WTC11 (cell line): ENCODE measurements at regions not wholly inside any gene's neighbourhood (a gene's known extent, or its start where the extent isn't known, plus 50 kb on each side); places are given as distances from the start of the nearest gene placed in this dataset.

Experiments
- ATF3 ChIP-seq: sonication (generic); formaldehyde crosslinking; conservative IDR thresholded peaks from 2 replicates; pipeline ENCODE4 v1.8.1; 2022; ENCODE audit warnings: mild to moderate bottlenecking, missing genetic modification reagents
- E2F5 ChIP-seq: sonication (generic); formaldehyde crosslinking; IDR thresholded peaks from 2 replicates; pipeline ENCODE4 v1.8.1; 2022; ENCODE audit warnings: mild to moderate bottlenecking, moderate library complexity, missing genetic modification reagents
- FOXJ3 ChIP-seq: sonication (generic); formaldehyde crosslinking; IDR thresholded peaks from 2 replicates; pipeline ENCODE4 v1.9.0; 2021; ENCODE audit warnings: missing genetic modification reagents, mild to moderate bottlenecking, borderline replicate concordance
- HMGA2 ChIP-seq: fragments of 250-450 bp; sonication (Bioruptor Pico); IDR thresholded peaks from 2 replicates; pipeline ENCODE4 v1.4.0; 2021; ENCODE audit warnings: mild to moderate bottlenecking, moderate library complexity
- SMAD3 ChIP-seq: sonication (generic); formaldehyde crosslinking; IDR thresholded peaks from 2 replicates; pipeline ENCODE4 v1.8.0; 2022; ENCODE audit warnings: missing genetic modification reagents, mild to moderate bottlenecking, borderline replicate concordance
- SP1 ChIP-seq: sonication (generic); formaldehyde crosslinking; conservative IDR thresholded peaks from 2 replicates; pipeline ENCODE4 v1.8.1; 2022; ENCODE audit warnings: missing genetic modification reagents
- TEAD4 ChIP-seq: sonication (generic); formaldehyde crosslinking; IDR thresholded peaks from 2 replicates; pipeline ENCODE4 v1.8.0; 2022; ENCODE audit warnings: mild to moderate bottlenecking, missing genetic modification reagents
- TF ChIP-seq, protein P1 (sequence below): fragments of 200-600 bp; IDR thresholded peaks from 2 replicates; pipeline ENCODE4 v1.8.0; 2022; ENCODE audit warnings: antibody characterized with exemption
- TF ChIP-seq, protein P2 (sequence below): sonication (generic); formaldehyde crosslinking; IDR thresholded peaks from 2 replicates; pipeline ENCODE4 v1.8.1; 2023; ENCODE audit warnings: mild to moderate bottlenecking, moderate library complexity, missing genetic modification reagents
- TF ChIP-seq, protein P3 (sequence below): sonication (generic); formaldehyde crosslinking; IDR thresholded peaks from 2 replicates; pipeline ENCODE4 v1.8.0; 2022; ENCODE audit warnings: mild to moderate bottlenecking, missing genetic modification reagents
- TF ChIP-seq, protein P4 (sequence below): fragments of 250-450 bp; sonication (Bioruptor Pico); conservative IDR thresholded peaks from 2 replicates; pipeline ENCODE4 v1.9.0; 2021; ENCODE audit warnings: mild to moderate bottlenecking
- TF ChIP-seq, protein P5 (sequence below): sonication (generic); formaldehyde crosslinking; IDR thresholded peaks from 2 replicates; pipeline ENCODE4 v1.8.1; 2023; ENCODE audit warnings: mild to moderate bottlenecking, missing genetic modification reagents

DNA sequence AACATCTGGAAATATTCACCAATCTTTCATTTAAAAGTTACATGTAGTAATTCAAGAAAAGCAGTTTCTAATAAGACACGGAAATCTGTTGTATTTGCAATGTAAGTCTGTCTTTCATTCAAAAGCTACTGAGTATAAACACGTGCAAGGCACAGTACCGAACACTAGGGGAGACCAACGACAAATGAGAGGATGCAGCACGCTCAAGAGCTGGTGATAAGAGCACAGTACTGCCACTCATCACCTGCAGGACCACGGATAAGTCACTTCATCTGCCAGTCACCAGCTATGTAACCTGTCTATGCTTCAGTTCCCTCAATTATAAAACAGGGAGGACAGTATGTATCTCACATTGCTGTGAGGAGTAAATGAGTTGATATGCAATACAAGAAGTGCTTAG, 67.1 kb downstream of the CLEC18A start:
- TF ChIP-seq, protein P1, sequence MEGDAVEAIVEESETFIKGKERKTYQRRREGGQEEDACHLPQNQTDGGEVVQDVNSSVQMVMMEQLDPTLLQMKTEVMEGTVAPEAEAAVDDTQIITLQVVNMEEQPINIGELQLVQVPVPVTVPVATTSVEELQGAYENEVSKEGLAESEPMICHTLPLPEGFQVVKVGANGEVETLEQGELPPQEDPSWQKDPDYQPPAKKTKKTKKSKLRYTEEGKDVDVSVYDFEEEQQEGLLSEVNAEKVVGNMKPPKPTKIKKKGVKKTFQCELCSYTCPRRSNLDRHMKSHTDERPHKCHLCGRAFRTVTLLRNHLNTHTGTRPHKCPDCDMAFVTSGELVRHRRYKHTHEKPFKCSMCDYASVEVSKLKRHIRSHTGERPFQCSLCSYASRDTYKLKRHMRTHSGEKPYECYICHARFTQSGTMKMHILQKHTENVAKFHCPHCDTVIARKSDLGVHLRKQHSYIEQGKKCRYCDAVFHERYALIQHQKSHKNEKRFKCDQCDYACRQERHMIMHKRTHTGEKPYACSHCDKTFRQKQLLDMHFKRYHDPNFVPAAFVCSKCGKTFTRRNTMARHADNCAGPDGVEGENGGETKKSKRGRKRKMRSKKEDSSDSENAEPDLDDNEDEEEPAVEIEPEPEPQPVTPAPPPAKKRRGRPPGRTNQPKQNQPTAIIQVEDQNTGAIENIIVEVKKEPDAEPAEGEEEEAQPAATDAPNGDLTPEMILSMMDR: no peak
- no peak for TF ChIP-seq E2F5
- TF ChIP-seq, protein P2, sequence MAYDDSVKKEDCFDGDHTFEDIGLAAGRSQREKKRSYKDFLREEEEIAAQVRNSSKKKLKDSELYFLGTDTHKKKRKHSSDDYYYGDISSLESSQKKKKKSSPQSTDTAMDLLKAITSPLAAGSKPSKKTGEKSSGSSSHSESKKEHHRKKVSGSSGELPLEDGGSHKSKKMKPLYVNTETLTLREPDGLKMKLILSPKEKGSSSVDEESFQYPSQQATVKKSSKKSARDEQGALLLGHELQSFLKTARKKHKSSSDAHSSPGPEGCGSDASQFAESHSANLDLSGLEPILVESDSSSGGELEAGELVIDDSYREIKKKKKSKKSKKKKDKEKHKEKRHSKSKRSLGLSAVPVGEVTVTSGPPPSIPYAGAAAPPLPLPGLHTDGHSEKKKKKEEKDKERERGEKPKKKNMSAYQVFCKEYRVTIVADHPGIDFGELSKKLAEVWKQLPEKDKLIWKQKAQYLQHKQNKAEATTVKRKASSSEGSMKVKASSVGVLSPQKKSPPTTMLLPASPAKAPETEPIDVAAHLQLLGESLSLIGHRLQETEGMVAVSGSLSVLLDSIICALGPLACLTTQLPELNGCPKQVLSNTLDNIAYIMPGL (CRISPR knock-in tag): no peak
- TF ChIP-seq, protein P3, sequence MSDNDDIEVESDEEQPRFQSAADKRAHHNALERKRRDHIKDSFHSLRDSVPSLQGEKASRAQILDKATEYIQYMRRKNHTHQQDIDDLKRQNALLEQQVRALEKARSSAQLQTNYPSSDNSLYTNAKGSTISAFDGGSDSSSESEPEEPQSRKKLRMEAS (CRISPR knock-in tag): no peak
- TF ChIP-seq, protein P4, sequence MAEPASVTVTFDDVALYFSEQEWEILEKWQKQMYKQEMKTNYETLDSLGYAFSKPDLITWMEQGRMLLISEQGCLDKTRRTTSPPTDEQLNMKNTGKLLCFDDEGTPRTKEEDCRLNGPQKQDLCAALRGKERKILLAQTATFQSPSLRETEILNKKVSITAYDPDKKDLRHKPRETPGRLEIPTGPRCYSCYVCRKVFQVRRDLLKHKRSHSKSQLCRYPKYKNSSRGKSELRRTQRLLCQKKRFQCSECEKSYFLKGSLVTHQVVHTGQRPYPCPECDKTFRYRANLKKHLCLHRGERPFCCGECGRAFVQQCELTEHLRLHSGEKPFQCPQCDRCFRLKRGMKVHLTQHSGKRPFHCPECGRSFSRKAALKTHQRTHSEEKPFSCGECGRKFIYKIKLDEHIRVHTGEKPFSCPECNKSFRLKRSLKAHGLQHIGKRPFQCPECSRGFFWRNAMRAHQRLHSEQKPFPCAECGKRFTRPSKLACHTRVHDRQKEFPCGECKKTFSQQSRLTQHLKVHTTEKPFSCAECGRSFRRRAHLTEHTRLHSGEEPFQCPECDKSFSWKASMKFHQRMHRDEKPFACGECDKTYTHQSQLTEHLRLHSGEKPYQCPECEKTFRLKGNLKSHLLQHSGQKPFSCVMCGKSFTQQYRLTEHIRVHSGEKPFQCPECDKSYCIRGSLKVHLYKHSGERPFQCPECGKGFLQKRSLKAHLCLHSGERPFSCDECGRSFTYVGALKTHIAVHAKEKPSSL (CRISPR knock-in tag): no peak
- no peak for TF ChIP-seq TEAD4
- TF ChIP-seq SMAD3: no peak
- TF ChIP-seq HMGA2: no peak
- no peak for TF ChIP-seq SP1 (CRISPR knock-in tag)
- TF ChIP-seq, protein P5, sequence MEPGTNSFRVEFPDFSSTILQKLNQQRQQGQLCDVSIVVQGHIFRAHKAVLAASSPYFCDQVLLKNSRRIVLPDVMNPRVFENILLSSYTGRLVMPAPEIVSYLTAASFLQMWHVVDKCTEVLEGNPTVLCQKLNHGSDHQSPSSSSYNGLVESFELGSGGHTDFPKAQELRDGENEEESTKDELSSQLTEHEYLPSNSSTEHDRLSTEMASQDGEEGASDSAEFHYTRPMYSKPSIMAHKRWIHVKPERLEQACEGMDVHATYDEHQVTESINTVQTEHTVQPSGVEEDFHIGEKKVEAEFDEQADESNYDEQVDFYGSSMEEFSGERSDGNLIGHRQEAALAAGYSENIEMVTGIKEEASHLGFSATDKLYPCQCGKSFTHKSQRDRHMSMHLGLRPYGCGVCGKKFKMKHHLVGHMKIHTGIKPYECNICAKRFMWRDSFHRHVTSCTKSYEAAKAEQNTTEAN (CRISPR knock-in tag): no peak
- TF ChIP-seq ATF3: no peak
- TF ChIP-seq FOXJ3: no peak
